ENCODE measurements at regions not wholly inside any gene's neighbourhood (a gene's known extent, or its start where the extent isn't known, plus 50 kb on each side); places are given as distances from the start of the nearest gene placed in this dataset.

DNA sequence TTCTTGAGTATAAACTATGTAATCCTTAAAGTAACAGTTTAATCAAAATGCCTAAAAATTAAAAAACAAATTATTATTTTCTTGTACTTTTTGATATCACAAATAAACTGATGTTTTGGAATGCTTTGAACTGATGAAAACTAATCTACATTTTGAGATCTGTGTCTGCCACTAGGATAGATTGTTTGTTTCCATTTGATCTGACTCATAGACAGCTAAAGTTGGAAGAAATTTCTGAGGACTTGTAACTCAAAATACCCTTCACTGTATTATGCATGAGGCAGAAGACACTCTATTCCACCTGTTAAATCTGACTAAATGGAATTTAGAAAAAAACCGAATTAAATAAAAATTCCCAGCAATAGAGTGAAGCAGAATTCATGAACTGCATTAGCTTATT, 1400.0 kb upstream of the FLRT2 start:
- Mint-ChIP-seq H3K9me3 (peaks cover 0 to 5% of the 10 kb centered on the region in 2 donors), H3K4me3 (no peak overlapping the region), H3K27me3 (no peaks in the 10 kb centered on the region), H3K4me1 (no peaks in the 10 kb centered on the region), H3K36me3 (no peaks in the 10 kb centered on the region), H3K27ac (no peak overlapping the region)
- ATAC-seq (replicated peaks) (no peak), DNase-seq (no peak)

DNA sequence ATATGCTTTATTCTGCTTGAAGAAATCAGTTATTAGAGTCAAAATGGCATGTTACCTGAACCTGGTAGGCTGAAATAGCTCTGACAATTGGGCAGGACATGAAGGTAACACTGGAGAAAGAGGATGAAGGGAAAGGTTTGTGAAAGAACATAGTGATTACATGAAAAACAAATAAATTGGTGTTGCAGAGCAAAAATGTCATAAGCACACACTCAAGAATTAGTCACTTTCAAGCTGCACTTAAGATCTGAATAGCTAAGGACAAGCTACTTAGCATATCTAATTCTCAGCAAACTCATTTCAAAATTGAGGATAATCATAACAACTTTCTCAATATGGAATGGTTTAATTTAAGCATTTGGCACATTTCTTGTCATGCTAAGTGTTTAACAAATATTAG, 1398.0 kb upstream of the FLRT2 start:
- Mint-ChIP-seq H3K27ac (no peak overlapping the region), H3K4me3 (no peak overlapping the region), H3K27me3 (no peaks in the 10 kb centered on the region), H3K36me3 (no peaks in the 10 kb centered on the region), H3K4me1 (no peaks in the 10 kb centered on the region), H3K9me3 (peaks cover 7 to 8% of the 10 kb centered on the region in 2 donors)
- DNase-seq (no peak), ATAC-seq (replicated peaks) (no peak)

DNA sequence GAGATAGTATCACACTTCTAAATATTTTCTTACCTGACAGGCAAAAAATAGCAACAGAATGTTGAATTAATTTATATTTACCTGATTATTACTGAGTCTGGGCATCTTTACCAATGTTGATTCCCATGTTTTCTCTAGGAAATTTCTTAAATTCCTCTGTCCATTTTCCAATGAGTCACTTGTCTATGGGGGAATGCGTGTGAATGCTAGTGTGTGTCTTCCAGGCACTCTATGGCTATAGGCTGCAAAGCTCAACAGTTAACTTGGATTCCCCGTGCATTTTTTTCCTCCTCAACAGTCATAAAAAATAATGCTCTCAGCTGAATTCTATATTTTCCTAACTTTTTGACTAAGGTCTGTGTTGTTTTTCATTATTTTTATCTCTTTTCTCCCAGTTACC, 1385.8 kb upstream of the FLRT2 start:
- no peaks in the 10 kb centered on the region for H3K36me3 Mint-ChIP-seq
- DNase-seq (no peak), ATAC-seq (replicated peaks) (no peak)
- no peak overlapping the region for H3K27ac Mint-ChIP-seq
- H3K4me1 Mint-ChIP-seq = no peaks in the 10 kb centered on the region
- peaks cover 3 to 8% of the 10 kb centered on the region in 2 donors for H3K9me3 Mint-ChIP-seq
- no peaks in the 10 kb centered on the region for H3K27me3 Mint-ChIP-seq
- no peak overlapping the region for H3K4me3 Mint-ChIP-seq

GRCh38 chr14:84152452-84152851, 1377.5 kb upstream of the FLRT2 start:
- Mint-ChIP-seq H3K4me1 (no peaks in the 10 kb centered on the region), H3K9me3 (peaks cover 5% of the 10 kb centered on the region in 2 donors), H3K27me3 (no peaks in the 10 kb centered on the region), H3K27ac (no peak overlapping the region), H3K4me3 (no peak overlapping the region), H3K36me3 (no peaks in the 10 kb centered on the region)
- DNase-seq (no peak), ATAC-seq (replicated peaks) (no peak)

DNA sequence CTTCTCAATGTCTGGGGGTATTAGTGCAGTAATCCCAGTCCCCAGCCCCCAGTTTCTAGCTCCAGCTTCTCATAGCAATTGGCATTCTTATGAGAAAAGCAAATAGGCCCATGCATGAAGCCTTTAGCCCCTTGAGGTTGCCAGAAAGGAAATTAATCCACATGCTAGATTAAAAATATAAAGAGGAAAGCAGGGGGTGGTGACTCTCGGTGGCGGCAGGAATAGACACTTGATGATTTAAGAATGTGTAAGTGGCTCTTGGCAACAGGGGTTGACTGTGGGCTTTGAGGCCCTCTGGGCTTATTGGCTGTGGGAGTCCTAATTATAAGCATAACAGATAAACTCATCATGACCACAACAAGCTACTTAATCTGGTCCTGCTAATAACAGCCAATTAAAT, 1367.3 kb upstream of the FLRT2 start:
- Mint-ChIP-seq H3K4me1 (no peaks in the 10 kb centered on the region), H3K4me3 (no peak overlapping the region), H3K36me3 (no peaks in the 10 kb centered on the region), H3K9me3 (peaks cover 0 to 3% of the 10 kb centered on the region in 2 donors), H3K27me3 (no peaks in the 10 kb centered on the region), H3K27ac (no peak overlapping the region)
- DNase-seq (no peak), ATAC-seq (replicated peaks) (no peak)

GRCh38 chr14:84167026-84167425, 1362.9 kb upstream of the FLRT2 start:
- H3K27me3 Mint-ChIP-seq = no peaks in the 10 kb centered on the region
- H3K4me1 Mint-ChIP-seq = no peaks in the 10 kb centered on the region
- no peak overlapping the region for H3K4me3 Mint-ChIP-seq
- DNase-seq (no peak), ATAC-seq (replicated peaks) (no peak)
- no peaks in the 10 kb centered on the region for H3K36me3 Mint-ChIP-seq
- H3K27ac Mint-ChIP-seq = no peak overlapping the region
- peaks cover 4 to 7% of the 10 kb centered on the region in 2 donors for H3K9me3 Mint-ChIP-seq

DNA sequence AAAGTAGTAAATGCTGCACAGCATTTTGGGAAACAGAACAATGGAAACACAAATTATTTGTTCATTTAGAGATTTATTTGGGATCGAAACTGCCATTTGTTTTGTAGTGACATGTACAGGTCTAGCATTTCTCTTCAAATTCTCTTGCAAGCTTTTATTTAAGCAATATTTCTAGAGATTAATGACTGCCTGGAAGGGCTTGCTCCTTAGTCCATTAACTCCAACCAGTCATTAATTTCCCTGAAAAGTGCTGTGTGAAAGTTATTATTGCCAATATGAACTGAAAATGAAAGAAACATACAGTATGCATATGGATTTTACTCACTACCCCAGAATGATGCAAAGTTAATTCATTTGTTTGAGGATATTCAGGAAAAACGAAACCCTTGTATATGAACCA, 1349.6 kb upstream of the FLRT2 start:
- Mint-ChIP-seq H3K4me1 (no peaks in the 10 kb centered on the region), H3K36me3 (no peaks in the 10 kb centered on the region), H3K9me3 (peaks cover 10 to 11% of the 10 kb centered on the region in 2 donors), H3K27ac (no peak overlapping the region), H3K4me3 (no peak overlapping the region), H3K27me3 (no peaks in the 10 kb centered on the region)
- DNase-seq (no peak), ATAC-seq (replicated peaks) (no peak)

DNA sequence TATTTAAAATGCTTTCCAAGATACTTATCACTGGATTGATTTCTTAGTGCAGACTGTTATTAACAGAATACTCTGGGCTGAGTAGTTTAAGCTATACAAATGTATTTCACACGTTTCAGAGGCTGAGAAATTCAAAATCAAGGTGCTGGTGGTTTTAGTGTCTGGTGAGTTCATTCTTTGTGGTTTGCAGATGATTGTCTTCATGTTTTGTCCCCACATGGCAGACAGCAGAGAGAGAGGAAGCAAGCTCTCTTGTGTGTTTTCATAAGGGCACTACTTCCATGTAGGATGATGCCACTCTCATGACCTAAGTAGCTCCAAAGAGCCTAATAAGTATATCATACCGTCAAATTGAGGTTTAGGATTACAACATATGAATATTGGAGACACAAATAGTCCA, 1348.9 kb upstream of the FLRT2 start:
- no peak overlapping the region for H3K4me3 Mint-ChIP-seq
- DNase-seq (no peak), ATAC-seq (replicated peaks) (no peak)
- H3K27me3 Mint-ChIP-seq = no peaks in the 10 kb centered on the region
- H3K27ac Mint-ChIP-seq = no peak overlapping the region
- peaks cover 5 to 9% of the 10 kb centered on the region in 2 donors for H3K9me3 Mint-ChIP-seq
- H3K4me1 Mint-ChIP-seq = no peaks in the 10 kb centered on the region
- H3K36me3 Mint-ChIP-seq = no peaks in the 10 kb centered on the region

- Mint-ChIP-seq H3K4me3 (no peak overlapping the region), H3K9me3 (peaks cover 17 to 19% of the 10 kb centered on the region in 2 donors), H3K27ac (no peak overlapping the region)
These were observed 1334.4 kb upstream of the FLRT2 start for GRCh38 chr14:84195514-84195913.

DNA sequence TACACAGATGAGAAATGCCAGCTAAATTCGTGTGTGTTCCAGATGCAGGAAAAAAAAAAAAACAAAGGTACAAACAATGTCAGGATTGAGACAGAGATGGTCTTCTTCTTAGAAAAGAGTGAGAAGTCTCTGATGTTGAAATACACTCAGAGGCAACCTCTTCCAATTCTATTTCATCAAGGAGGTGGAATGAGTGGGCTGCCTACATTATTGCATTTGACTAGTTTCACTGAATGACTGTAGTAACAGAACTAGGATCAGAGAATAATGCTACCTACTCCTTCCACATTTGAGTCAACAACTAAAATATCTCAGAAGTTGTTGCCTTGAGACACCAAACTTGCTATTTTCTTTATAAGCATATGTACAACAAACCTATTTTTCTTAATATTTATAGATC, 1332.2 kb upstream of the FLRT2 start:
- H3K27ac Mint-ChIP-seq = no peak overlapping the region
- no peaks in the 10 kb centered on the region for H3K36me3 Mint-ChIP-seq
- H3K4me1 Mint-ChIP-seq = no peaks in the 10 kb centered on the region
- no peaks in the 10 kb centered on the region for H3K27me3 Mint-ChIP-seq
- peaks cover 19% of the 10 kb centered on the region in 2 donors for H3K9me3 Mint-ChIP-seq
- no peak for DNase-seq
- H3K4me3 Mint-ChIP-seq = no peak overlapping the region
- ATAC-seq (replicated peaks) = no peak

More at GRCh38 chr14:84195514-84195913, 1334.4 kb upstream of the FLRT2 start:
- no peak for DNase-seq
- H3K36me3 Mint-ChIP-seq = no peaks in the 10 kb centered on the region
- ATAC-seq (replicated peaks) = no peak
- H3K27me3 Mint-ChIP-seq = no peaks in the 10 kb centered on the region
- no peaks in the 10 kb centered on the region for H3K4me1 Mint-ChIP-seq

DNA sequence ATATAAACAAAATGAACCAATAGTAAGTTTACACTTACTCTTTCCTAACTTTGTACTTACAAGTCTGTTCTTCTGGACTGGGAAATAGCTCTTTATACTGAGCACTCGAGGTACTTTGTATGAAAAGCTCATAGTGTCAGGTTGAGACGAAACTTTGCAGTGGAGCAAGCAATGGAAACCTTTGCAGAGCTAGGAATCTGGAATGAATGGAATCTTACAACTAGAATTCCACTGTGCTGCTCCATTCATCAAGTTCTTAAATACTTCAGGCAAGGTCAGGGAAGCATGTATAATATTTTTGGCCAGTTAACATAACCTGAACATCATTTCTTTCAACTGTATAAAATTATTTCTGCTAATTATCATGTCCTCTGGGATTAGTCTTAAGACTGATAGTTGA, 1327.5 kb upstream of the FLRT2 start:
- no peaks in the 10 kb centered on the region for H3K36me3 Mint-ChIP-seq
- ATAC-seq (replicated peaks) (no peak), DNase-seq (no peak)
- H3K27ac Mint-ChIP-seq = no peak overlapping the region
- H3K4me1 Mint-ChIP-seq = no peaks in the 10 kb centered on the region
- H3K4me3 Mint-ChIP-seq = no peak overlapping the region
- H3K9me3 Mint-ChIP-seq = peaks cover 1 to 8% of the 10 kb centered on the region in 2 donors
- H3K27me3 Mint-ChIP-seq = no peaks in the 10 kb centered on the region

GRCh38 chr14:84203896-84204295, 1326.0 kb upstream of the FLRT2 start:
- no peaks in the 10 kb centered on the region for H3K36me3 Mint-ChIP-seq
- H3K9me3 Mint-ChIP-seq = peaks cover 1 to 9% of the 10 kb centered on the region in 2 donors
- H3K27ac Mint-ChIP-seq = no peak overlapping the region
- H3K27me3 Mint-ChIP-seq = no peaks in the 10 kb centered on the region
- DNase-seq = no peak
- no peak for ATAC-seq (replicated peaks)
- no peaks in the 10 kb centered on the region for H3K4me1 Mint-ChIP-seq
- H3K4me3 Mint-ChIP-seq = no peak overlapping the region

DNA sequence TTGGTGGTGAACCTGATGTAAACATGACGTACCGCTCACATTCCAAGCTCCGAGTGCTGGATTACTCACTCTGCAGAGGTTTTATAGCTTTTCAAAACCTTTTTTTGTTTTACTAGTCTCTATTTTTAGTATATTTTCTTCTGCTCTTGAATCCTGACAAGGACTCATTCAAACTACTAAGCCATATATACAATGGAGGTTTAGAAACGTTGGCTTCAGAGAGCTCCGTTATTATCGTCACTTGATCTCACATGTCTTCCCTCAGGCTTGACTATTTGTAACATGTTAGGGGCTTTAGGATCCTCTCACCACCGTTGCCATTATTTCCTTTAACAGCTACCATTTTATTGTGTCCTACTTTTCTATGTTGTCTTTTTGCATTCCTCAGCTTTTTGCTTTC, 1321.5 kb upstream of the FLRT2 start:
- H3K9me3 Mint-ChIP-seq = peaks cover 0 to 12% of the 10 kb centered on the region in 2 donors
- H3K4me3 Mint-ChIP-seq = no peak overlapping the region
- DNase-seq (no peak), ATAC-seq (replicated peaks) (no peak)
- H3K36me3 Mint-ChIP-seq = no peaks in the 10 kb centered on the region
- no peaks in the 10 kb centered on the region for H3K4me1 Mint-ChIP-seq
- H3K27ac Mint-ChIP-seq = no peak overlapping the region
- H3K27me3 Mint-ChIP-seq = no peaks in the 10 kb centered on the region

- DNase-seq = no peak
- no peak for ATAC-seq (replicated peaks)
- peaks cover 0 to 12% of the 10 kb centered on the region in 2 donors for H3K9me3 Mint-ChIP-seq
- no peaks in the 10 kb centered on the region for H3K36me3 Mint-ChIP-seq
- no peaks in the 10 kb centered on the region for H3K4me1 Mint-ChIP-seq
- no peak overlapping the region for H3K4me3 Mint-ChIP-seq
- no peaks in the 10 kb centered on the region for H3K27me3 Mint-ChIP-seq
- no peak overlapping the region for H3K27ac Mint-ChIP-seq
These were observed 1320.9 kb upstream of the FLRT2 start for GRCh38 chr14:84209031-84209430.

GRCh38 chr14:84217066-84217465, 1312.9 kb upstream of the FLRT2 start:
- DNase-seq = no peak
- ATAC-seq (replicated peaks) = no peak
- Mint-ChIP-seq H3K4me1 (no peaks in the 10 kb centered on the region), H3K4me3 (no peak overlapping the region), H3K27ac (no peak overlapping the region), H3K9me3 (peaks cover 6 to 14% of the 10 kb centered on the region in 2 donors), H3K27me3 (no peaks in the 10 kb centered on the region), H3K36me3 (no peaks in the 10 kb centered on the region)

- no peaks in the 10 kb centered on the region for H3K36me3 Mint-ChIP-seq
- no peaks in the 10 kb centered on the region for H3K27me3 Mint-ChIP-seq
These were observed 1304.7 kb upstream of the FLRT2 start for GRCh38 chr14:84225268-84225667.

More at GRCh38 chr14:84225268-84225667, 1304.7 kb upstream of the FLRT2 start:
- Mint-ChIP-seq H3K4me1 (no peaks in the 10 kb centered on the region), H3K27ac (no peak overlapping the region), H3K9me3 (peaks cover 0 to 5% of the 10 kb centered on the region in 2 donors), H3K4me3 (no peak overlapping the region)
- ATAC-seq (replicated peaks) = no peak
- DNase-seq = no peak

Data from stimulated activated naive B cell treated with anti-CD40 and anti-IgM and Interleukin-4, amounts not matched to agents 10 μg/mL and 1 μg/mL and 100 μg/mL, for 72 hours (primary cell).